ENCODE measurements at regions not wholly inside any gene's neighbourhood (a gene's known extent, or its start where the extent isn't known, plus 50 kb on each side); places are given as distances from the start of the nearest gene placed in this dataset.

DNA sequence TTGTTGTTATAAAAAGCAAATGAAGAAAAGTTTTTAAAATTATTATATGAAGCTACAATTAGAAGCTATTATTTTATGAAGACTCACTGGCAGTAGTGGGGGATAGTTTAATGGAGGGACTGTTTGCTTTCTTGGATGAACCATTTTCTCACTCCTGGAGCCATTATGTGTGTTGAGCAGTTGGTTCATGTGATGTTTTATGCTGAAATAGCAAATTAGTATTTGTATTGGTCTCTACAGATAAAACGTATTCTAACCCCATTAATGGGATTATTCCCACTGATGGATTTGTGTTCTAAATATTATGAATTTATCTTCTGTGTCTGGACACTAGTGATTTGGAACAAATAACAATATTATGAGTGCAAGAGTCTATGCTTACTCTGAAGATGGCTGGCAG is 507.5 kb upstream of the FSHR start:
- TF ChIP-seq, protein P1, sequence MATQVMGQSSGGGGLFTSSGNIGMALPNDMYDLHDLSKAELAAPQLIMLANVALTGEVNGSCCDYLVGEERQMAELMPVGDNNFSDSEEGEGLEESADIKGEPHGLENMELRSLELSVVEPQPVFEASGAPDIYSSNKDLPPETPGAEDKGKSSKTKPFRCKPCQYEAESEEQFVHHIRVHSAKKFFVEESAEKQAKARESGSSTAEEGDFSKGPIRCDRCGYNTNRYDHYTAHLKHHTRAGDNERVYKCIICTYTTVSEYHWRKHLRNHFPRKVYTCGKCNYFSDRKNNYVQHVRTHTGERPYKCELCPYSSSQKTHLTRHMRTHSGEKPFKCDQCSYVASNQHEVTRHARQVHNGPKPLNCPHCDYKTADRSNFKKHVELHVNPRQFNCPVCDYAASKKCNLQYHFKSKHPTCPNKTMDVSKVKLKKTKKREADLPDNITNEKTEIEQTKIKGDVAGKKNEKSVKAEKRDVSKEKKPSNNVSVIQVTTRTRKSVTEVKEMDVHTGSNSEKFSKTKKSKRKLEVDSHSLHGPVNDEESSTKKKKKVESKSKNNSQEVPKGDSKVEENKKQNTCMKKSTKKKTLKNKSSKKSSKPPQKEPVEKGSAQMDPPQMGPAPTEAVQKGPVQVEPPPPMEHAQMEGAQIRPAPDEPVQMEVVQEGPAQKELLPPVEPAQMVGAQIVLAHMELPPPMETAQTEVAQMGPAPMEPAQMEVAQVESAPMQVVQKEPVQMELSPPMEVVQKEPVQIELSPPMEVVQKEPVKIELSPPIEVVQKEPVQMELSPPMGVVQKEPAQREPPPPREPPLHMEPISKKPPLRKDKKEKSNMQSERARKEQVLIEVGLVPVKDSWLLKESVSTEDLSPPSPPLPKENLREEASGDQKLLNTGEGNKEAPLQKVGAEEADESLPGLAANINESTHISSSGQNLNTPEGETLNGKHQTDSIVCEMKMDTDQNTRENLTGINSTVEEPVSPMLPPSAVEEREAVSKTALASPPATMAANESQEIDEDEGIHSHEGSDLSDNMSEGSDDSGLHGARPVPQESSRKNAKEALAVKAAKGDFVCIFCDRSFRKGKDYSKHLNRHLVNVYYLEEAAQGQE (IDR thresholded peaks at IDR 0.05; ENCODE audit: insufficient replicate concordance, low read depth) = no peak
- TF ChIP-seq, protein P2, sequence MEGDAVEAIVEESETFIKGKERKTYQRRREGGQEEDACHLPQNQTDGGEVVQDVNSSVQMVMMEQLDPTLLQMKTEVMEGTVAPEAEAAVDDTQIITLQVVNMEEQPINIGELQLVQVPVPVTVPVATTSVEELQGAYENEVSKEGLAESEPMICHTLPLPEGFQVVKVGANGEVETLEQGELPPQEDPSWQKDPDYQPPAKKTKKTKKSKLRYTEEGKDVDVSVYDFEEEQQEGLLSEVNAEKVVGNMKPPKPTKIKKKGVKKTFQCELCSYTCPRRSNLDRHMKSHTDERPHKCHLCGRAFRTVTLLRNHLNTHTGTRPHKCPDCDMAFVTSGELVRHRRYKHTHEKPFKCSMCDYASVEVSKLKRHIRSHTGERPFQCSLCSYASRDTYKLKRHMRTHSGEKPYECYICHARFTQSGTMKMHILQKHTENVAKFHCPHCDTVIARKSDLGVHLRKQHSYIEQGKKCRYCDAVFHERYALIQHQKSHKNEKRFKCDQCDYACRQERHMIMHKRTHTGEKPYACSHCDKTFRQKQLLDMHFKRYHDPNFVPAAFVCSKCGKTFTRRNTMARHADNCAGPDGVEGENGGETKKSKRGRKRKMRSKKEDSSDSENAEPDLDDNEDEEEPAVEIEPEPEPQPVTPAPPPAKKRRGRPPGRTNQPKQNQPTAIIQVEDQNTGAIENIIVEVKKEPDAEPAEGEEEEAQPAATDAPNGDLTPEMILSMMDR (IDR thresholded peaks at IDR 0.05; ENCODE audit: insufficient read depth, low read length) = no peak
- TF ChIP-seq POLR2AphosphoS5 (IDR thresholded peaks at IDR 0.05; ENCODE audit: low read depth) = no peak
- TF ChIP-seq GABPA (IDR thresholded peaks at IDR 0.05; ENCODE audit: low read depth) = no peak
- TF ChIP-seq SPI1 (IDR thresholded peaks at IDR 0.05; ENCODE audit: borderline replicate concordance, low read depth) = no peak
